ENCODE measurements at regions not wholly inside any gene's neighbourhood (a gene's known extent, or its start where the extent isn't known, plus 50 kb on each side); places are given as distances from the start of the nearest gene placed in this dataset.

GRCh38 chr10:58971796-58972491, 204.5 kb upstream of the PHYHIPL start:
- no peak for DNase-seq

GRCh38 chr10:58972576-58973234, 203.7 kb upstream of the PHYHIPL start:
- no peak for DNase-seq

GRCh38 chr10:58973235-58973595, 203.2 kb upstream of the PHYHIPL start:
- no peak for DNase-seq

- no peak for DNase-seq
These were observed 200.2 kb upstream of the PHYHIPL start for GRCh38 chr10:58976254-58976653.

- DNase-seq, result no peak
These were observed 196.7 kb upstream of the PHYHIPL start for GRCh38 chr10:58979711-58980110.

GRCh38 chr10:58980826-58981415, 195.5 kb upstream of the PHYHIPL start:
- no peak for DNase-seq

GRCh38 chr10:58981846-58982245, 194.6 kb upstream of the PHYHIPL start:
- no peak for DNase-seq

- DNase-seq, result no peak
These were observed 193.8 kb upstream of the PHYHIPL start for GRCh38 chr10:58982470-58983239.

- DNase-seq, result no peak
These were observed 191.2 kb upstream of the PHYHIPL start for GRCh38 chr10:58985216-58985615.

- no peak for DNase-seq
These were observed 186.9 kb upstream of the PHYHIPL start for GRCh38 chr10:58989486-58990039.

GRCh38 chr10:58990693-58991092, 185.8 kb upstream of the PHYHIPL start:
- no peak for DNase-seq

- DNase-seq, result no peak
These were observed 184.6 kb upstream of the PHYHIPL start for GRCh38 chr10:58991856-58992255.

GRCh38 chr10:58992830-58993460, 183.5 kb upstream of the PHYHIPL start:
- no peak for DNase-seq

GRCh38 chr10:58993480-58994221, 182.8 kb upstream of the PHYHIPL start:
- no peak for DNase-seq

- DNase-seq, result no peak
These were observed 182.0 kb upstream of the PHYHIPL start for GRCh38 chr10:58994226-58995057.

- no peak for DNase-seq
These were observed 181.3 kb upstream of the PHYHIPL start for GRCh38 chr10:58995058-58995596.

GRCh38 chr10:58996063-58996462, 180.4 kb upstream of the PHYHIPL start:
- no peak for DNase-seq

GRCh38 chr10:58996866-58997265, 179.6 kb upstream of the PHYHIPL start:
- no peak for DNase-seq

GRCh38 chr10:58998924-58999713, 177.3 kb upstream of the PHYHIPL start:
- DNase-seq, result no peak

Data from NCI-H510A treated with DMSO at 0.1 percent for 48 hours (cell line).